HG02798 (cell line): ENCODE measurements at regions not wholly inside any gene's neighbourhood (a gene's known extent, or its start where the extent isn't known, plus 50 kb on each side); places are given as distances from the start of the nearest gene placed in this dataset.

Experiments used
- ATAC-seq: cut with Tn5 transposase; IDR thresholded peaks from one replicate; pipeline ENCODE4 v1.9.1; 2021; ENCODE audit warnings: mild to moderate bottlenecking; ENCODE audit not compliant: unreplicated experiment, poor library complexity

GRCh38 chr5:100479079-100479688 lies 56.0 kb upstream of the FAM174A start:
- ATAC-seq = peak; percentile 92

- ATAC-seq = no peak
These were observed 63.1 kb upstream of the FAM174A start for GRCh38 chr5:100472091-100472490.

GRCh38 chr5:100469767-100470166 lies 65.4 kb upstream of the FAM174A start:
- peak; percentile 86 for ATAC-seq

GRCh38 chr5:100464418-100464817 lies 70.8 kb upstream of the FAM174A start:
- ATAC-seq = no peak

GRCh38 chr5:100456615-100457014 lies 78.6 kb upstream of the FAM174A start:
- ATAC-seq = no peak

GRCh38 chr5:100452126-100452525 lies 83.0 kb upstream of the FAM174A start:
- no peak for ATAC-seq

- ATAC-seq = no peak
These were observed 87.1 kb upstream of the FAM174A start for GRCh38 chr5:100448111-100448528.

GRCh38 chr5:100446879-100447430 lies 88.2 kb upstream of the FAM174A start:
- no peak for ATAC-seq

- no peak for ATAC-seq
These were observed 90.2 kb upstream of the FAM174A start for GRCh38 chr5:100444961-100445360.

GRCh38 chr5:100434815-100435214 lies 100.4 kb upstream of the FAM174A start:
- ATAC-seq = no peak

- ATAC-seq = no peak
These were observed 102.4 kb upstream of the FAM174A start for GRCh38 chr5:100432741-100433140.

GRCh38 chr5:100430268-100431195 lies 104.6 kb upstream of the FAM174A start:
- peak; percentile 89 for ATAC-seq

GRCh38 chr5:100424787-100425186 lies 110.4 kb upstream of the FAM174A start:
- no peak for ATAC-seq

- no peak for ATAC-seq
These were observed 111.2 kb upstream of the FAM174A start for GRCh38 chr5:100424017-100424416.

GRCh38 chr5:100423330-100423729 lies 111.8 kb upstream of the FAM174A start:
- ATAC-seq = no peak

GRCh38 chr5:100421360-100421759 lies 113.8 kb upstream of the FAM174A start:
- ATAC-seq = no peak

GRCh38 chr5:100418231-100418630 lies 116.9 kb upstream of the FAM174A start:
- ATAC-seq = no peak

GRCh38 chr5:100409660-100410151 lies 125.5 kb upstream of the FAM174A start:
- ATAC-seq = no peak

GRCh38 chr5:100407053-100407452 lies 128.1 kb upstream of the FAM174A start:
- no peak for ATAC-seq

- ATAC-seq = no peak
These were observed 128.5 kb upstream of the FAM174A start for GRCh38 chr5:100406640-100407039.

GRCh38 chr5:100402071-100402470 lies 133.1 kb upstream of the FAM174A start:
- ATAC-seq = no peak
